ENCODE measurements at regions not wholly inside any gene's neighbourhood (a gene's known extent, or its start where the extent isn't known, plus 50 kb on each side); places are given as distances from the start of the nearest gene placed in this dataset.

- no peak overlapping the region for H3K4me2 ChIP-seq (ENCODE audit: insufficient read depth in 1 of 2, low read depth in 2 of 2, low read length in 2 of 2)
These were observed 107.6 kb upstream of the IPO9 start for GRCh38 chr1:201721082-201722049.

More at GRCh38 chr1:201721082-201722049, 107.6 kb upstream of the IPO9 start:
- H3K79me2 ChIP-seq (ENCODE audit: control insufficient read depth in 1 of 2, insufficient read depth in 2 of 2, low read length in 2 of 2): no peaks in the 10 kb centered on the region
- no peak overlapping the region for H3K14ac ChIP-seq (ENCODE audit: insufficient read length)
- H3K4me1 ChIP-seq (replicated peaks in 1 of 4; ENCODE audit: control insufficient read depth in 3 of 4, insufficient read depth in 4 of 4, low read length in 3 of 4): peaks cover 0 to 12% (median 6%) of the 10 kb centered on the region in 4 experiments; a peak in 6 of 7 replicates
- no peak overlapping the region for H2BK20ac ChIP-seq (ENCODE audit: low read length)
- TF ChIP-seq PHF8 (conservative IDR thresholded peaks at IDR 0.05; ENCODE audit: low read depth, low read length) (no peak), BACH1 (IDR thresholded peaks at IDR 0.05; ENCODE audit: low read length) (peak; percentile 45; the same call in 1 of the 2 replicates)
- no peaks in the 10 kb centered on the region for H3K36me3 ChIP-seq (ENCODE audit: control insufficient read depth in 2 of 4, insufficient read depth in 4 of 4, low read length in 3 of 4)
- no peak overlapping the region for H3K27ac ChIP-seq (ENCODE audit: low read depth, low read length)
- no peak overlapping the region for H2AK5ac ChIP-seq (ENCODE audit: low read depth, low read length)
- CTCF ChIA-PET (ENCODE audit: partially characterized antibody): interaction anchor here (0.6 to 28.1 kb wide), 16 partner anchors 10 to 366 kb away, joined by 3 to 823 read pairs (median 3); no protein-coding TSS in a partner anchor
- no peak overlapping the region for H2BK12ac ChIP-seq (ENCODE audit: low read depth, low read length)
- no peaks in the 10 kb centered on the region for H3K79me1 ChIP-seq (ENCODE audit: low read depth, low read length)
- DNase-seq (ENCODE audit: low read depth in 1 of 2, low spot score in 2 of 2) (no peak), FAIRE-seq (no peak)
- no peak overlapping the region for H2AFZ ChIP-seq (ENCODE audit: low read length)
- no peak overlapping the region for H3K9ac ChIP-seq (replicated peaks in 1 of 4; ENCODE audit: extremely low read depth in 1 of 4, low read depth in 3 of 4, low read length in 3 of 4)
- H4K5ac ChIP-seq (ENCODE audit: insufficient read length, low read depth, low read length): no peak overlapping the region
- no peak overlapping the region for H3K18ac ChIP-seq (ENCODE audit: extremely low read depth, low read length)
- no peak overlapping the region for H3K56ac ChIP-seq (replicated peaks; ENCODE audit: insufficient read length, low read depth, low read length)
- H3K9me3 ChIP-seq (ENCODE audit: insufficient read depth in 2 of 2, low read depth in 1 of 2, low read length in 1 of 2): no peaks in the 10 kb centered on the region
- POLR2A ChIA-PET (ENCODE audit: partially characterized antibody): interaction anchor here (1.5 to 2.4 kb wide), 2 partner anchors 16 to 19 kb away, joined by 3 to 10 read pairs; no protein-coding TSS in a partner anchor
- 84% methylated on average over 13 of the region's 13 CpGs; no CpG with 5 or more reads in 1 of the 2 experiments for WGBS, 2 experiments (ENCODE audit: extremely low coverage in 1 of 2, insufficient coverage in 1 of 2, insufficient read length in 1 of 2, insufficient replicate concordance in 2 of 2, low coverage in 1 of 2, low lambda C conversion rate in 2 of 2, missing lambda C conversion rate in 1 of 2)
- no peak overlapping the region for H4K8ac ChIP-seq (ENCODE audit: extremely low read depth, insufficient read depth, low read length)
- no peak overlapping the region for H2BK15ac ChIP-seq (ENCODE audit: low read length)
- no peak overlapping the region for H2BK5ac ChIP-seq (ENCODE audit: low read depth, low read length)
- H4K20me1 ChIP-seq (replicated peaks in 1 of 2; ENCODE audit: control insufficient read depth in 1 of 2, insufficient read depth in 2 of 2, low read length in 2 of 2): no peaks in the 10 kb centered on the region
- H3K23me2 ChIP-seq (ENCODE audit: low read depth, low read length): no peaks in the 10 kb centered on the region
- no peak overlapping the region for H3K4ac ChIP-seq (replicated peaks; ENCODE audit: insufficient read length, low read depth, low read length)
- no peaks in the 10 kb centered on the region for H3K27me3 ChIP-seq (replicated peaks in 1 of 4; ENCODE audit: control insufficient read depth in 3 of 4, extremely low read depth in 1 of 4, insufficient read depth in 3 of 4, low read length in 3 of 4)
- no peak overlapping the region for H4K91ac ChIP-seq (replicated peaks; ENCODE audit: insufficient read length, low read length)
- H3K23ac ChIP-seq (ENCODE audit: insufficient read length): no peak overlapping the region
- H2BK120ac ChIP-seq (replicated peaks; ENCODE audit: low read depth, low read length): no peak overlapping the region
- H3K4me3 ChIP-seq (ENCODE audit: extremely low read depth in 1 of 4, insufficient read depth in 2 of 4, low read depth in 3 of 4, low read length in 4 of 4): no peak overlapping the region

All from H1 (cell line).